ENCODE measurements at regions not wholly inside any gene's neighbourhood (a gene's known extent, or its start where the extent isn't known, plus 50 kb on each side); places are given as distances from the start of the nearest gene placed in this dataset.
"Not testable (repeated sequence)": the region's sequence is repeated elsewhere in the genome, so short reads cannot be mapped to it uniquely, and the experiment has no call there.

GRCh38 chr20:61065853-61066252 is 186.2 kb upstream of the CDH4 start:
- no peak for DNase-seq

GRCh38 chr20:61066526-61066925 is 185.5 kb upstream of the CDH4 start:
- no peak for DNase-seq

- no peak for DNase-seq
Measured at GRCh38 chr20:61067221-61067620, 184.8 kb upstream of the CDH4 start.

GRCh38 chr20:61072398-61072797 is 179.7 kb upstream of the CDH4 start:
- no peak for DNase-seq

GRCh38 chr20:61073376-61073775 is 178.7 kb upstream of the CDH4 start:
- DNase-seq: no peak

- DNase-seq: no peak
Measured at GRCh38 chr20:61082720-61083119, 169.3 kb upstream of the CDH4 start.

- no peak for DNase-seq
Measured at GRCh38 chr20:61083431-61083830, 168.6 kb upstream of the CDH4 start.

GRCh38 chr20:61086031-61086430 is 166.0 kb upstream of the CDH4 start:
- DNase-seq: no peak

GRCh38 chr20:61090541-61090940 is 161.5 kb upstream of the CDH4 start:
- no peak for DNase-seq

- DNase-seq: no peak
Measured at GRCh38 chr20:61092251-61092650, 159.8 kb upstream of the CDH4 start.

- DNase-seq: no peak
Measured at GRCh38 chr20:61094581-61094980, 157.5 kb upstream of the CDH4 start.

GRCh38 chr20:61096463-61096862 is 155.6 kb upstream of the CDH4 start:
- DNase-seq: no peak

- DNase-seq: no peak
Measured at GRCh38 chr20:61099806-61100205, 152.3 kb upstream of the CDH4 start.

- no peak for DNase-seq
Measured at GRCh38 chr20:61100489-61100888, 151.6 kb upstream of the CDH4 start.

GRCh38 chr20:61101321-61101720 is 150.7 kb upstream of the CDH4 start:
- not testable (repeated sequence) for DNase-seq

GRCh38 chr20:61104232-61104631 is 147.8 kb upstream of the CDH4 start:
- DNase-seq: no peak

- DNase-seq: no peak
Measured at GRCh38 chr20:61105395-61105794, 146.7 kb upstream of the CDH4 start.

- DNase-seq: no peak
Measured at GRCh38 chr20:61106438-61106837, 145.6 kb upstream of the CDH4 start.

- DNase-seq: no peak
Measured at GRCh38 chr20:61109221-61109805, 142.7 kb upstream of the CDH4 start.

- DNase-seq: no peak
Measured at GRCh38 chr20:61112515-61112914, 139.5 kb upstream of the CDH4 start.

GRCh38 chr20:61113731-61114130 is 138.3 kb upstream of the CDH4 start:
- DNase-seq: no peak

GRCh38 chr20:61114493-61115175 is 137.4 kb upstream of the CDH4 start:
- DNase-seq: no peak

- DNase-seq: no peak
Measured at GRCh38 chr20:61115364-61116065, 136.5 kb upstream of the CDH4 start.

- DNase-seq: no peak
Measured at GRCh38 chr20:61117725-61118124, 134.3 kb upstream of the CDH4 start.
